H1 (cell line): ENCODE measurements at regions not wholly inside any gene's neighbourhood (a gene's known extent, or its start where the extent isn't known, plus 50 kb on each side); places are given as distances from the start of the nearest gene placed in this dataset.

ENCODE experiments used
- CTCF ChIA-PET: fragments of 300-600 bp; sonication (Branson Sonifier 250); formaldehyde crosslinking; loops from one replicate; lab custom pipeline; 2021; ENCODE audit not compliant: partially characterized antibody; lab: Charles Lee
- POLR2A ChIA-PET: fragments of 300-600 bp; sonication (Branson Sonifier 250); formaldehyde crosslinking; loops from one replicate; lab custom pipeline; 2021; ENCODE audit warnings: inconsistent platforms; ENCODE audit not compliant: partially characterized antibody; lab: Charles Lee
- DNase-seq, 2 experiments: peaks; one replicate each; pipeline versions ENCODE4 v3.0.0 to v3.0.0-alpha.2; 2010 to 2022; ENCODE audit warnings: low spot score in 2 of 2, low read depth in 1 of 2, mixed read lengths in 1 of 2
- FAIRE-seq: peaks from 2 replicates; lab custom pipeline; 2011; peaks lifted over from hg19 to GRCh38; lab: Jason Lieb, UNC
- H2AFZ ChIP-seq: 2 replicates; pipeline ENCODE4 v1.8.1; 2012; ENCODE audit warnings: low read length, inconsistent platforms
- H2AK5ac ChIP-seq: 2 replicates; pipeline ENCODE4 v1.6.1; 2013; ENCODE audit warnings: low read depth, low read length
- H2BK120ac ChIP-seq: replicated peaks from 2 replicates; pipeline ENCODE3; 2013; ENCODE audit warnings: low read depth, low read length, inconsistent platforms
- H2BK12ac ChIP-seq: 2 replicates; pipeline ENCODE4 v1.6.1; 2013; ENCODE audit warnings: low read depth, low read length
- H2BK15ac ChIP-seq: 2 replicates; pipeline ENCODE4 v1.6.1; 2013; ENCODE audit warnings: low read length
- H2BK20ac ChIP-seq: 2 replicates; pipeline ENCODE4 v1.6.1; 2013; ENCODE audit warnings: low read length
- H2BK5ac ChIP-seq: 2 replicates; pipeline ENCODE4 v1.6.1; 2013; ENCODE audit warnings: low read depth, low read length
- H3K14ac ChIP-seq: 2 replicates; pipeline ENCODE4 v1.6.1; 2013; ENCODE audit warnings: inconsistent platforms; ENCODE audit not compliant: insufficient read length
- H3K18ac ChIP-seq: 2 replicates; pipeline ENCODE4 v1.6.1; 2013; ENCODE audit warnings: low read length; ENCODE audit errors: extremely low read depth
- H3K23ac ChIP-seq: 2 replicates; pipeline ENCODE4 v1.6.1; 2013; ENCODE audit warnings: inconsistent platforms; ENCODE audit not compliant: insufficient read length
- H3K23me2 ChIP-seq: 2 replicates; pipeline ENCODE4 v1.6.1; 2013; ENCODE audit warnings: low read depth, low read length
- H3K27ac ChIP-seq: 2 replicates; pipeline ENCODE4 v1.6.1; 2011; ENCODE audit warnings: low read depth, low read length, inconsistent platforms
- H3K27me3 ChIP-seq, 4 experiments: replicated peaks in 1 of 4; 1 replicate in 1 of 4; 2 replicates in 3 of 4; pipeline versions ENCODE4 v1.6.1 to v1.8.1; 2011 to 2013; ENCODE audit warnings: low read length in 3 of 4, mild to moderate bottlenecking in 3 of 4, inconsistent platforms in 2 of 4, mixed read lengths in 2 of 4, moderate library complexity in 1 of 4; ENCODE audit not compliant: control insufficient read depth in 3 of 4, insufficient read depth in 3 of 4; ENCODE audit errors: extremely low read depth in 1 of 4
- H3K36me3 ChIP-seq, 4 experiments: 2 replicates each; pipeline versions ENCODE4 v1.6.1 to v1.8.1; 2011 to 2013; ENCODE audit warnings: mild to moderate bottlenecking in 4 of 4, low read length in 3 of 4, moderate library complexity in 2 of 4, control low read depth in 1 of 4, inconsistent platforms in 1 of 4; ENCODE audit not compliant: insufficient read depth in 4 of 4, control insufficient read depth in 2 of 4
- H3K4ac ChIP-seq: replicated peaks from 2 replicates; pipeline ENCODE3; 2013; ENCODE audit warnings: low read length, low read depth, mixed read lengths, inconsistent platforms; ENCODE audit not compliant: insufficient read length
- H3K4me1 ChIP-seq, 4 experiments: replicated peaks in 1 of 4; 1 replicate in 1 of 4; 2 replicates in 3 of 4; pipeline versions ENCODE4 v1.6.1 to v1.8.1; 2011 to 2013; ENCODE audit warnings: low read length in 3 of 4, inconsistent platforms in 2 of 4, mixed read lengths in 1 of 4; ENCODE audit not compliant: insufficient read depth in 4 of 4, control insufficient read depth in 3 of 4
- H3K4me2 ChIP-seq, 2 experiments: 2 replicates each; pipeline versions ENCODE4 v1.6.1 to v1.8.1; 2011 to 2013; ENCODE audit warnings: low read depth in 2 of 2, low read length in 2 of 2, control low read depth in 1 of 2, inconsistent platforms in 1 of 2, mild to moderate bottlenecking in 1 of 2; ENCODE audit not compliant: insufficient read depth in 1 of 2
- H3K4me3 ChIP-seq, 4 experiments: fragments of 200-600, 300-600 bp in 1 of 4; sonication (generic), shearing (Covaris generic), sonication (Bioruptor Twin) in 1 of 4; 2 replicates each; pipeline versions ENCODE4 v1.5.1 to v1.8.1; 2011 to 2016; ENCODE audit warnings: low read length in 4 of 4, low read depth in 3 of 4, control low read depth in 2 of 4, inconsistent platforms in 2 of 4, mild to moderate bottlenecking in 2 of 4, mixed read lengths in 1 of 4, moderate library complexity in 1 of 4; ENCODE audit not compliant: insufficient read depth in 2 of 4; ENCODE audit errors: extremely low read depth in 1 of 4
- H3K56ac ChIP-seq: replicated peaks from 2 replicates; pipeline ENCODE3; 2013; ENCODE audit warnings: low read depth, mild to moderate bottlenecking, mixed read lengths, low read length, inconsistent platforms; ENCODE audit not compliant: insufficient read length
- H3K79me1 ChIP-seq: 2 replicates; pipeline ENCODE4 v1.6.1; 2013; ENCODE audit warnings: low read depth, low read length, control low read depth
- H3K79me2 ChIP-seq, 2 experiments: 2 replicates each; pipeline versions ENCODE4 v1.6.1 to v1.8.1; 2012 to 2013; ENCODE audit warnings: low read length in 2 of 2, mild to moderate bottlenecking in 2 of 2, inconsistent platforms in 1 of 2; ENCODE audit not compliant: insufficient read depth in 2 of 2, control insufficient read depth in 1 of 2
- H3K9ac ChIP-seq, 4 experiments: replicated peaks in 1 of 4; 1 replicate in 1 of 4; 2 replicates in 3 of 4; pipeline versions ENCODE4 v1.6.1 to v1.8.1; 2011 to 2013; ENCODE audit warnings: low read depth in 3 of 4, low read length in 3 of 4, control low read depth in 2 of 4, mild to moderate bottlenecking in 2 of 4, moderate library complexity in 2 of 4, inconsistent platforms in 1 of 4; ENCODE audit errors: extremely low read depth in 1 of 4
- H3K9me3 ChIP-seq, 2 experiments: 2 replicates each; pipeline versions ENCODE4 v1.6.1 to v1.8.1; 2012 to 2013; ENCODE audit warnings: mild to moderate bottlenecking in 2 of 2, moderate library complexity in 2 of 2, control low read depth in 1 of 2, inconsistent platforms in 1 of 2, low read depth in 1 of 2, low read length in 1 of 2, mixed read lengths in 1 of 2; ENCODE audit not compliant: insufficient read depth in 2 of 2
- H4K20me1 ChIP-seq, 2 experiments: replicated peaks in 1 of 2; 2 replicates each; pipeline versions ENCODE3 to v1.8.1; 2011 to 2013; ENCODE audit warnings: inconsistent platforms in 2 of 2, low read length in 2 of 2, mild to moderate bottlenecking in 1 of 2; ENCODE audit not compliant: insufficient read depth in 2 of 2, control insufficient read depth in 1 of 2
- H4K5ac ChIP-seq: 2 replicates; pipeline ENCODE4 v1.6.1; 2013; ENCODE audit warnings: low read length, low read depth, mixed read lengths, inconsistent platforms; ENCODE audit not compliant: insufficient read length
- H4K8ac ChIP-seq: 2 replicates; pipeline ENCODE4 v1.8.0; 2013; ENCODE audit warnings: mild to moderate bottlenecking, moderate library complexity, low read length, inconsistent platforms; ENCODE audit not compliant: insufficient read depth; ENCODE audit errors: extremely low read depth
- H4K91ac ChIP-seq: replicated peaks from 2 replicates; pipeline ENCODE3; 2013; ENCODE audit warnings: low read length, mixed read lengths, inconsistent platforms; ENCODE audit not compliant: insufficient read length
- BACH1 ChIP-seq: IDR thresholded peaks from 2 replicates; pipeline ENCODE4 v1.6.1; 2012; ENCODE audit warnings: low read length, improper control_type of control experiment
- BCL11A ChIP-seq, 2 experiments: IDR thresholded peaks; one replicate each; pipeline ENCODE4 v1.6.1; 2011; ENCODE audit warnings: low read depth in 2 of 2, low read length in 2 of 2, mild to moderate bottlenecking in 2 of 2
- EP300 ChIP-seq, 2 experiments: IDR thresholded peaks; 1 replicate in 1 of 2; 2 replicates in 1 of 2; pipeline ENCODE4 v1.6.1; 2011 to 2012; ENCODE audit warnings: low read depth in 2 of 2, low read length in 2 of 2, mild to moderate bottlenecking in 2 of 2, borderline replicate concordance in 1 of 2, inconsistent platforms in 1 of 2, moderate library complexity in 1 of 2
- EZH2 ChIP-seq: fragments of 200-600 bp; sonication (generic); IDR thresholded peaks from 2 replicates; pipeline ENCODE4 v1.7.1; 2012; ENCODE audit warnings: low read depth, mild to moderate bottlenecking, moderate library complexity, low read length, inconsistent platforms; ENCODE audit not compliant: severe bottlenecking
- GTF2F1 ChIP-seq: IDR thresholded peaks from 2 replicates; pipeline ENCODE4 v1.6.1; 2012; ENCODE audit warnings: low read depth, low read length, improper control_type of control experiment, borderline replicate concordance
- HDAC6 ChIP-seq: IDR thresholded peaks from one replicate; pipeline ENCODE4 v1.7.1; 2012; ENCODE audit warnings: low read depth, mild to moderate bottlenecking, inconsistent platforms, low read length, moderate library complexity
- JUND ChIP-seq: IDR thresholded peaks from 2 replicates; pipeline ENCODE4 v1.6.1; 2011; ENCODE audit warnings: mild to moderate bottlenecking, improper control_type of control experiment, low read length
- MAX ChIP-seq: IDR thresholded peaks from 2 replicates; pipeline ENCODE4 v1.6.1; 2012; ENCODE audit warnings: inconsistent platforms
- SIX5 ChIP-seq: IDR thresholded peaks from 2 replicates; pipeline ENCODE4 v1.6.1; 2011; ENCODE audit warnings: mild to moderate bottlenecking, low read depth, low read length
- SP2 ChIP-seq: IDR thresholded peaks from 2 replicates; pipeline ENCODE4 v1.6.1; 2012; ENCODE audit warnings: mild to moderate bottlenecking, low read length, inconsistent platforms
- TAF7 ChIP-seq: optimal IDR thresholded peaks from 2 replicates; pipeline ENCODE3; 2011; ENCODE audit warnings: low read depth, mild to moderate bottlenecking, inconsistent platforms, low read length, moderate library complexity, borderline replicate concordance
- TEAD4 ChIP-seq: IDR thresholded peaks from 2 replicates; pipeline ENCODE4 v1.6.1; 2012; ENCODE audit warnings: low read depth, low read length, inconsistent platforms, mixed read lengths
- WGBS, 2 experiments: shearing (Covaris generic) in 1 of 2; methylation state at CpG; one replicate each; pipeline versions ENCODE4 v1.1.6 to v1.1.7; 2013 to 2015; ENCODE audit warnings: low lambda C conversion rate in 2 of 2, mixed read lengths in 2 of 2, inconsistent platforms in 1 of 2, low coverage in 1 of 2, missing lambda C conversion rate in 1 of 2; ENCODE audit not compliant: insufficient replicate concordance in 2 of 2, insufficient coverage in 1 of 2, insufficient read length in 1 of 2; ENCODE audit errors: extremely low coverage in 1 of 2, missing lambda C conversion rate in 1 of 2; 5-methylcytosine and 5-hydroxymethylcytosine counted together

DNA sequence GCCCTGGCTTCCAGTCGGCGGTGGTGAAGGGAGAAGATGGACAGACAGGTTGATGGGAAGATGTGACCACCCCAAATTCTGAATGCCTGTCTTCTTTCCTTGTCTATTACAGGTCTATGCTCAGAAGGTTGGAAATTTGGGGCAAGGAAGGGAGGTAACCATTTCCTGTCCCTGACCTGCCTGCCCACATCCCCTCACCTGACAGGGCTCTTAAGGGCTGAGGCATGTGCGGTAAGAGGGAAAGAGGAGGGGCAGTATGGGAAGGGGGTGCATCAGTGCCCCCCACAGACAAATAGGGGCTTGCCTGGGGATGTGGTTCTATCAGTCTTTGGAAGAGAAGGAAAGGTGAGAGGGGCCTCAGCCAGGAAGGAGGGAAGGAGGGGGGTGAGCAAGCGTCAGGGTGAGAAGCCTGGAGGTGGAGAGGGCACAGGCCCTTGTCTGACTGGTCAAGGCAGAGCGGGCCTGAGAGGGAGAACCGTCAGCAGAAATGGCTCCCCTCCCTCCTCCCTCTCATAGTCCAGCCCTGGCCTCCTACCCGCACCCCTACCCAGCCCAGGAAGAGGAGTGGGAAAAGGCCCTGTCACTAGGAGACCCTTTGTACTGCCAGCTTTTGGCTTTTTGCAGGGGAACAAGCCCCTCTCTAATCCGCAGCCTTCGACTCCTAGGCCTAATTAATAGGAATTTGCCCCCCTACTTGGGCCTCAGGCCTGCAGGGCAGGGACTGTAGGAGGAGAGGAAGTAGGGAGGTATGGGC, 104.4 kb upstream of the FOXP4 start:
- Histone ChIP-seq H2BK15ac (no peak overlapping the region), H4K5ac (no peak overlapping the region), H2BK120ac (no peak overlapping the region), H3K56ac (no peak overlapping the region), H3K9ac (no peak overlapping the region), H3K4me2 (peak overlapping the region in 1 of 2 experiments; percentile 69; a peak in 1 of 4 replicates), H3K4ac (peak overlapping the region; percentile 16), H4K91ac (peak overlapping the region; percentile 47), H2BK20ac (peak overlapping the region; percentile 50; the same call in 1 of the 2 replicates), H3K79me1 (no peaks in the 10 kb centered on the region), H3K27me3 (peaks cover 1 to 21% (median 13%) of the 10 kb centered on the region in 4 experiments), H2AK5ac (0 out of 2 replicates have a peak overlapping the region, but pooled peaks have one; percentile 91), H3K79me2 (no peaks in the 10 kb centered on the region), H4K8ac (no peak overlapping the region; the same call in 1 of the 2 replicates), H3K4me3 (no peak overlapping the region), H2BK12ac (peak overlapping the region; percentile 94; the same call in 1 of the 2 replicates), H3K14ac (no peak overlapping the region), H3K27ac (no peak overlapping the region), H3K23me2 (peaks cover 5% of the 10 kb centered on the region), H2AFZ (no peak overlapping the region), H3K18ac (peak overlapping the region; percentile 15; the same call in 1 of the 2 replicates), H3K36me3 (no peaks in the 10 kb centered on the region), H3K9me3 (no peaks in the 10 kb centered on the region), H3K23ac (no peak overlapping the region), H4K20me1 (no peaks in the 10 kb centered on the region), H2BK5ac (no peak overlapping the region), H3K4me1 (peaks cover 10 to 24% (median 14%) of the 10 kb centered on the region in 4 experiments)
- no peak for FAIRE-seq
- ChIA-PET POLR2A (interaction anchor here (1.0 to 1.8 kb wide), 2 partner anchors 12 to 70 kb away, joined by 3 to 6 read pairs; no protein-coding TSS in a partner anchor), CTCF (interaction anchor here (0.8 to 6.0 kb wide), 35 partner anchors 10 to 320 kb away, joined by 3 to 130 read pairs (median 7); no protein-coding TSS in a partner anchor)
- 85% methylated on average over 9 of the region's 9 CpGs; no CpG with 5 or more reads in 1 of the 2 experiments for WGBS, 2 experiments
- no peak for DNase-seq
- no peak for TF ChIP-seq BACH1
- TF ChIP-seq TEAD4: no peak
- TF ChIP-seq EP300 (IDR thresholded peaks at IDR 0.05; ENCODE audit: borderline replicate concordance in 1 of 2, low read depth in 2 of 2, low read length in 2 of 2): no peak
- TF ChIP-seq JUND: no peak
- TF ChIP-seq GTF2F1: no peak
- no peak for TF ChIP-seq SP2
- TF ChIP-seq MAX: no peak
- no peak for TF ChIP-seq SIX5
- no peak for TF ChIP-seq EZH2
- no peak for TF ChIP-seq BCL11A (IDR thresholded peaks at IDR 0.05; ENCODE audit: low read depth in 2 of 2, low read length in 2 of 2)
- TF ChIP-seq TAF7: no peak
- TF ChIP-seq HDAC6: no peak
